Neuronal stem cell (in vitro differentiated cells): ENCODE measurements at regions not wholly inside any gene's neighbourhood (a gene's known extent, or its start where the extent isn't known, plus 50 kb on each side); places are given as distances from the start of the nearest gene placed in this dataset.

Experiments used
- DNase-seq: peaks from one replicate; pipeline ENCODE4 v3.0.0-alpha.2; 2013; ENCODE audit warnings: low spot score
- H2AFZ ChIP-seq: one replicate; pipeline ENCODE4 v1.6.1; 2013; ENCODE audit warnings: mild to moderate bottlenecking, low read length, inconsistent platforms
- H2AK5ac ChIP-seq: 2 replicates; pipeline ENCODE4 v1.6.1; 2013; ENCODE audit warnings: low read depth, mild to moderate bottlenecking, inconsistent platforms, low read length, moderate library complexity, mixed read lengths
- H2BK120ac ChIP-seq: 2 replicates; pipeline ENCODE4 v1.6.1; 2013; ENCODE audit warnings: low read depth, mild to moderate bottlenecking, inconsistent platforms, low read length, moderate library complexity, mixed read lengths
- H2BK12ac ChIP-seq: one replicate; pipeline ENCODE4 v1.6.1; 2013; ENCODE audit warnings: low read length, inconsistent platforms
- H2BK15ac ChIP-seq: 2 replicates; pipeline ENCODE4 v1.6.1; 2013; ENCODE audit warnings: mild to moderate bottlenecking, low read length, inconsistent platforms, mixed read lengths
- H2BK5ac ChIP-seq: one replicate; pipeline ENCODE4 v1.6.1; 2013; ENCODE audit warnings: inconsistent platforms, mild to moderate bottlenecking, low read length, moderate library complexity
- H3K14ac ChIP-seq: one replicate; pipeline ENCODE4 v1.6.1; 2013; ENCODE audit warnings: low read length, inconsistent platforms
- H3K18ac ChIP-seq: 2 replicates; pipeline ENCODE4 v1.6.1; 2013; ENCODE audit warnings: low read length, inconsistent platforms
- H3K23ac ChIP-seq: 2 replicates; pipeline ENCODE4 v1.6.1; 2013; ENCODE audit warnings: low read depth, mild to moderate bottlenecking, mixed read lengths, low read length, inconsistent platforms; ENCODE audit not compliant: poor library complexity
- H3K27ac ChIP-seq: replicated peaks from 3 replicates; pipeline ENCODE4 v1.5.1; 2013; ENCODE audit warnings: low read length, inconsistent platforms
- H3K27me3 ChIP-seq, 3 experiments: 2 replicates each; pipeline ENCODE4 v1.6.1; 2013; ENCODE audit warnings: low read length in 3 of 3, mild to moderate bottlenecking in 2 of 3, inconsistent platforms in 1 of 3, low read depth in 1 of 3, mixed read lengths in 1 of 3, moderate library complexity in 1 of 3; ENCODE audit not compliant: control insufficient read depth in 3 of 3, insufficient read depth in 3 of 3
- H3K36me3 ChIP-seq, 2 donors: replicated peaks in 1 of 2; 2 replicates each; pipeline ENCODE4 v1.6.1; 2013; ENCODE audit warnings: low read length in 2 of 2; ENCODE audit not compliant: control insufficient read depth in 2 of 2, insufficient read depth in 2 of 2
- H3K4ac ChIP-seq: 2 replicates; pipeline ENCODE4 v1.6.1; 2013; ENCODE audit warnings: inconsistent platforms, mild to moderate bottlenecking, low read length, moderate library complexity
- H3K4me1 ChIP-seq, 2 donors: 1 replicate in 1 of 2; 2 replicates in 1 of 2; pipeline ENCODE4 v1.6.1; 2013; ENCODE audit warnings: low read length in 2 of 2, low read depth in 1 of 2; ENCODE audit not compliant: control insufficient read depth in 2 of 2, insufficient read depth in 1 of 2
- H3K4me2 ChIP-seq: one replicate; pipeline ENCODE4 v1.6.1; 2013; ENCODE audit warnings: mild to moderate bottlenecking, low read length, inconsistent platforms; ENCODE audit not compliant: insufficient read depth, poor library complexity, severe bottlenecking
- H3K4me3 ChIP-seq, 2 donors: 2 replicates each; pipeline ENCODE4 v1.5.1; 2013; ENCODE audit warnings: low read length in 2 of 2, mild to moderate bottlenecking in 2 of 2, inconsistent platforms in 1 of 2, moderate library complexity in 1 of 2
- H3K79me1 ChIP-seq: one replicate; pipeline ENCODE4 v1.6.1; 2013; ENCODE audit warnings: low read depth, mild to moderate bottlenecking, inconsistent platforms, low read length, moderate library complexity
- H3K9ac ChIP-seq: one replicate; pipeline ENCODE4 v1.6.1; 2013; ENCODE audit warnings: mild to moderate bottlenecking, low read depth, low read length, inconsistent platforms; ENCODE audit not compliant: poor library complexity
- H3K9me3 ChIP-seq, 2 donors: replicated peaks in 1 of 2; 2 replicates each; pipeline versions ENCODE3 to v1.6.1; 2013; ENCODE audit warnings: low read length in 2 of 2, mild to moderate bottlenecking in 2 of 2, inconsistent platforms in 1 of 2, low read depth in 1 of 2, mixed read lengths in 1 of 2, moderate library complexity in 1 of 2; ENCODE audit not compliant: control insufficient read depth in 2 of 2, insufficient read depth in 1 of 2
- H4K8ac ChIP-seq: one replicate; pipeline ENCODE4 v1.6.1; 2013; ENCODE audit warnings: low read depth, mild to moderate bottlenecking, inconsistent platforms, low read length, moderate library complexity
- H4K91ac ChIP-seq: one replicate; pipeline ENCODE4 v1.6.1; 2013; ENCODE audit warnings: low read length, low read depth, mild to moderate bottlenecking, inconsistent platforms; ENCODE audit not compliant: poor library complexity
- WGBS, 2 donors: extraction: QIAGEN DNeasy Blood & Tissue Kit; methylation state at CpG; one replicate each; pipeline ENCODE4 v1.1.7; 2013; ENCODE audit warnings: missing lambda C conversion rate in 2 of 2, mixed read lengths in 1 of 2; ENCODE audit not compliant: insufficient read length in 2 of 2, insufficient replicate concordance in 1 of 2; ENCODE audit errors: extremely low coverage in 2 of 2; 5-methylcytosine and 5-hydroxymethylcytosine counted together

- Histone ChIP-seq H3K4me2 (no peak overlapping the region), H3K9ac (no peak overlapping the region), H4K8ac (no peak overlapping the region), H2AFZ (no peak overlapping the region), H2BK12ac (no peak overlapping the region), H3K79me1 (no peaks in the 10 kb centered on the region), H3K23ac (no peak overlapping the region), H3K4me3 (no peak overlapping the region), H3K27me3 (no peaks in the 10 kb centered on the region), H3K4ac (no peak overlapping the region), H2AK5ac (no peak overlapping the region), H3K18ac (no peak overlapping the region), H2BK120ac (no peak overlapping the region), H3K36me3 (no peaks in the 10 kb centered on the region), H4K91ac (no peak overlapping the region), H3K27ac (no peak overlapping the region), H3K4me1 (no peaks in the 10 kb centered on the region), H2BK5ac (no peak overlapping the region), H2BK15ac (no peak overlapping the region), H3K9me3 (no peaks in the 10 kb centered on the region), H3K14ac (no peak overlapping the region)
- no peak for DNase-seq
- no CpG with 5 or more reads among the region's 2 CpGs for WGBS, 2 donors
Observed at GRCh38 chr5:18954239-18954638, 1033.8 kb downstream of the CDH18 start.

DNA sequence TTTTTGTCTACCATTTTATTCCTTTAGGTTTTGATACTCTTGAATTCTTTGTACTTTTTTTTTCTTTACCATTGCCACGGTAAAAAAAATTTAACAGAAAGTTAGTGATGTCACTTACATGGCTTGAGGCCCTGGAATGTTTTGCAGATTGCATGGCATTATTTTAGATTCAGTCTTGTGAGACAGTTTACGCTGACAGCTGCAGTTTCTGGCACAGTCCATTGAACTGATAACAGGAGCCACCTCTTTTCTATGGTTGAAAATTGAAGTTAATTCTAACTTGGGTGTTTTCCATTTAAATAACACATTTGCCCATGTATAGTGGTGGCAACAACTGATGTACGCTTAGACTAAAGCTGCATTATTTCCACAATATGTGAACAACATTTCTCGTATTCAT is 1028.5 kb downstream of the CDH18 start:
- no peak overlapping the region for H3K9ac ChIP-seq
- H2BK12ac ChIP-seq: no peak overlapping the region
- H4K8ac ChIP-seq: no peak overlapping the region
- DNase-seq: no peak
- no peak overlapping the region for H2BK120ac ChIP-seq
- no peak overlapping the region for H2BK5ac ChIP-seq
- H3K36me3 ChIP-seq: no peaks in the 10 kb centered on the region
- no peaks in the 10 kb centered on the region for H3K79me1 ChIP-seq
- H2AFZ ChIP-seq: no peak overlapping the region
- H3K23ac ChIP-seq: no peak overlapping the region
- no peaks in the 10 kb centered on the region for H3K27me3 ChIP-seq
- H3K4me3 ChIP-seq: no peak overlapping the region
- no peak overlapping the region for H2BK15ac ChIP-seq
- H3K4me2 ChIP-seq: no peak overlapping the region
- no peak overlapping the region for H4K91ac ChIP-seq
- no peak overlapping the region for H3K18ac ChIP-seq
- no peaks in the 10 kb centered on the region for H3K4me1 ChIP-seq
- no peak overlapping the region for H3K14ac ChIP-seq
- no peak overlapping the region for H3K4ac ChIP-seq
- H3K9me3 ChIP-seq: no peaks in the 10 kb centered on the region
- H2AK5ac ChIP-seq: no peak overlapping the region
- WGBS, 2 donors: no CpG with 5 or more reads among the region's 4 CpGs
- no peak overlapping the region for H3K27ac ChIP-seq

DNA sequence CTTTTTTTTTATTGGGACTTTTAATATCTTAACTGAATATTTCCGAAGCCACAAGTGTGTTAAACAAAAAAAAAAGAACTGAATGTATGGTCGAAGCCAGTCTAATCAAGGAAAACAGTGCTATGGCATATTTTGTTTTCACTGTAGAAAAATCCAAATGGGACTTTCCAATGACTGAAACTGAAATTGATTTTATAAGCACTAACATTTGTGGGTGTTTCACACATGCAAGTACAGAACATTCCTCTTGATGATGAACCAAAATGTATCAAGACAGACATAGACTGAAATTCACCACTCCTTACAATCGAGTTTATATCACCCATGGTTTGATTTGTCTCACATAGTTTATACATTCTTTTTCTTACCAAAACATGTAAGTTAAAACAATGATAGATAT is 1026.8 kb downstream of the CDH18 start:
- Histone ChIP-seq H3K4ac (no peak overlapping the region), H2AK5ac (no peak overlapping the region), H3K36me3 (no peaks in the 10 kb centered on the region), H4K8ac (no peak overlapping the region), H3K9me3 (no peaks in the 10 kb centered on the region), H3K18ac (no peak overlapping the region), H3K27ac (no peak overlapping the region), H2BK15ac (no peak overlapping the region), H2BK12ac (no peak overlapping the region), H3K27me3 (no peaks in the 10 kb centered on the region), H3K79me1 (no peaks in the 10 kb centered on the region), H2AFZ (no peak overlapping the region), H3K4me2 (no peak overlapping the region), H3K14ac (no peak overlapping the region), H3K9ac (no peak overlapping the region), H2BK5ac (no peak overlapping the region), H3K4me1 (no peaks in the 10 kb centered on the region), H3K4me3 (no peak overlapping the region), H4K91ac (no peak overlapping the region), H2BK120ac (no peak overlapping the region), H3K23ac (no peak overlapping the region)
- WGBS, 2 donors: no CpG with 5 or more reads among the region's 3 CpGs
- no peak for DNase-seq

DNA sequence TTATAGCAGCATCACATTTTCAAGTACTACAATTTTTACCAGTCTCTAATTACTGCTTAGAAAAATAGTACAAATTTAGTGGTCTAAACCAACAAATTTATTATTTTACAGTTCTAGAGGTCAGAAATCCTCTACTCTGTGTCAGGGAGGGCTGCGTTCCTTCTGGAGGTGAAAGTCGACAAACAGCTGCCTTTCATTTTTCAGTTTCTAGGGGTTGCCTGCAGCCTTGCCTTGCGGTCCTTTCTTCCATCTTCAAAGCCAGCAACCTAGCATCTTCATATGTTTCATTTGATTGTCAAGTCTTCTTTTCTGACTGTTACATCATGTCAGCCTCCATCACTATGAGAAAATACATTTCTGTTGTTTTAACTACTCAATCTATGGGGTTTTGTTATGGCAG is 1022.1 kb downstream of the CDH18 start:
- no peak overlapping the region for H3K27ac ChIP-seq
- peaks cover 2% of the 10 kb centered on the region for H3K79me1 ChIP-seq
- H2BK5ac ChIP-seq: no peak overlapping the region
- no peak overlapping the region for H3K4ac ChIP-seq
- H2AK5ac ChIP-seq: no peak overlapping the region
- H2AFZ ChIP-seq: no peak overlapping the region
- no peak overlapping the region for H3K9ac ChIP-seq
- no peaks in the 10 kb centered on the region for H3K4me1 ChIP-seq
- no peak overlapping the region for H4K91ac ChIP-seq
- no peak overlapping the region for H2BK15ac ChIP-seq
- H3K23ac ChIP-seq: no peak overlapping the region
- DNase-seq: no peak
- no peaks in the 10 kb centered on the region for H3K27me3 ChIP-seq
- no peak overlapping the region for H3K18ac ChIP-seq
- H3K9me3 ChIP-seq: no peaks in the 10 kb centered on the region
- H3K36me3 ChIP-seq: no peaks in the 10 kb centered on the region
- WGBS, 2 donors: no CpG with 5 or more reads among the region's 3 CpGs
- H2BK120ac ChIP-seq: no peak overlapping the region
- no peak overlapping the region for H3K4me2 ChIP-seq
- H3K4me3 ChIP-seq: no peak overlapping the region
- H4K8ac ChIP-seq: no peak overlapping the region
- H3K14ac ChIP-seq: no peak overlapping the region
- H2BK12ac ChIP-seq: no peak overlapping the region
